ENCODE measurements at regions not wholly inside any gene's neighbourhood (a gene's known extent, or its start where the extent isn't known, plus 50 kb on each side); places are given as distances from the start of the nearest gene placed in this dataset.

- no peak for DNase-seq (ENCODE audit: low spot score)
Measured at GRCh38 chr2:6355886-6356761, 509.6 kb downstream of the CMPK2 start.

- no peak for DNase-seq (ENCODE audit: low spot score)
Measured at GRCh38 chr2:6358546-6358945, 507.2 kb downstream of the CMPK2 start.

- DNase-seq (ENCODE audit: low spot score) = no peak
Measured at GRCh38 chr2:6358985-6359384, 506.7 kb downstream of the CMPK2 start.

- no peak for DNase-seq (ENCODE audit: low spot score)
Measured at GRCh38 chr2:6359964-6360363, 505.7 kb downstream of the CMPK2 start.

- DNase-seq (ENCODE audit: low spot score) = no peak
Measured at GRCh38 chr2:6362671-6363450, 502.8 kb downstream of the CMPK2 start.

- DNase-seq (ENCODE audit: low spot score) = no peak
Measured at GRCh38 chr2:6368281-6368680, 497.4 kb downstream of the CMPK2 start.

- no peak for DNase-seq (ENCODE audit: low spot score)
Measured at GRCh38 chr2:6369266-6369665, 496.4 kb downstream of the CMPK2 start.

GRCh38 chr2:6370753-6371551 lies 494.8 kb downstream of the CMPK2 start:
- no peak for DNase-seq (ENCODE audit: low spot score)

GRCh38 chr2:6372317-6372901 lies 493.3 kb downstream of the CMPK2 start:
- DNase-seq (ENCODE audit: low spot score) = peak; percentile 22

- DNase-seq (ENCODE audit: low spot score) = no peak
Measured at GRCh38 chr2:6381326-6381725, 484.4 kb downstream of the CMPK2 start.

GRCh38 chr2:6384341-6384740 lies 481.4 kb downstream of the CMPK2 start:
- DNase-seq (ENCODE audit: low spot score) = no peak

GRCh38 chr2:6392354-6392753 lies 473.4 kb downstream of the CMPK2 start:
- no peak for DNase-seq (ENCODE audit: low spot score)

- DNase-seq (ENCODE audit: low spot score) = no peak
Measured at GRCh38 chr2:6392966-6393365, 472.7 kb downstream of the CMPK2 start.

- no peak for DNase-seq (ENCODE audit: low spot score)
Measured at GRCh38 chr2:6393819-6394218, 471.9 kb downstream of the CMPK2 start.

GRCh38 chr2:6394276-6394675 lies 471.4 kb downstream of the CMPK2 start:
- DNase-seq (ENCODE audit: low spot score) = no peak

GRCh38 chr2:6398421-6398820 lies 467.3 kb downstream of the CMPK2 start:
- no peak for DNase-seq (ENCODE audit: low spot score)

- no peak for DNase-seq (ENCODE audit: low spot score)
Measured at GRCh38 chr2:6401301-6401700, 464.4 kb downstream of the CMPK2 start.

- no peak for DNase-seq (ENCODE audit: low spot score)
Measured at GRCh38 chr2:6408057-6408456, 457.6 kb downstream of the CMPK2 start.

- DNase-seq (ENCODE audit: low spot score) = no peak
Measured at GRCh38 chr2:6410313-6410712, 455.4 kb downstream of the CMPK2 start.

GRCh38 chr2:6412533-6413091 lies 453.1 kb downstream of the CMPK2 start:
- DNase-seq (ENCODE audit: low spot score) = peak; percentile 3

- DNase-seq (ENCODE audit: low spot score) = no peak
Measured at GRCh38 chr2:6417050-6417449, 448.7 kb downstream of the CMPK2 start.

- DNase-seq (ENCODE audit: low spot score) = no peak
Measured at GRCh38 chr2:6418291-6418690, 447.4 kb downstream of the CMPK2 start.
